BLaER1 treated with 17β-estradiol and CSF1 and Interleukin-3, amounts not matched to agents 10 nM and 100 nM (cell line): ENCODE measurements at regions not wholly inside any gene's neighbourhood (a gene's known extent, or its start where the extent isn't known, plus 50 kb on each side); places are given as distances from the start of the nearest gene placed in this dataset.

Source experiments
- H3K27ac ChIP-seq, 11 experiments: shearing (Covaris generic); formaldehyde crosslinking; 2 replicates each; pipeline ENCODE4 v1.8.1; 2022
- H3K27me3 ChIP-seq, 11 experiments: shearing (Covaris generic); formaldehyde crosslinking; 2 replicates each; pipeline ENCODE4 v1.8.1; 2022
- H3K36me3 ChIP-seq, 11 experiments: shearing (Covaris generic); formaldehyde crosslinking; 2 replicates each; pipeline ENCODE4 v1.8.1; 2022
- H3K4me1 ChIP-seq, 10 experiments: shearing (Covaris generic); formaldehyde crosslinking; 2 replicates each; pipeline ENCODE4 v1.8.1; 2022
- H3K4me2 ChIP-seq, 11 experiments: shearing (Covaris generic); formaldehyde crosslinking; 2 replicates each; pipeline ENCODE4 v1.8.1; 2022
- H3K4me3 ChIP-seq, 10 experiments: shearing (Covaris generic); formaldehyde crosslinking; 2 replicates each; pipeline ENCODE4 v1.8.1; 2022
- H3K9ac ChIP-seq, 11 experiments: shearing (Covaris generic); formaldehyde crosslinking; 2 replicates each; pipeline ENCODE4 v1.8.1; 2022
- H3K9me3 ChIP-seq, 11 experiments: shearing (Covaris generic); formaldehyde crosslinking; replicated peaks in 1 of 11; 2 replicates each; pipeline ENCODE4 v1.8.1; 2022
- H4K20me1 ChIP-seq, 11 experiments: shearing (Covaris generic); formaldehyde crosslinking; 2 replicates each; pipeline ENCODE4 v1.8.1; 2022
- Cebpa-rat ChIP-seq, 11 experiments: shearing (Covaris generic); IDR thresholded peaks; 2 replicates each; pipeline ENCODE4 v1.8.1; 2022

DNA sequence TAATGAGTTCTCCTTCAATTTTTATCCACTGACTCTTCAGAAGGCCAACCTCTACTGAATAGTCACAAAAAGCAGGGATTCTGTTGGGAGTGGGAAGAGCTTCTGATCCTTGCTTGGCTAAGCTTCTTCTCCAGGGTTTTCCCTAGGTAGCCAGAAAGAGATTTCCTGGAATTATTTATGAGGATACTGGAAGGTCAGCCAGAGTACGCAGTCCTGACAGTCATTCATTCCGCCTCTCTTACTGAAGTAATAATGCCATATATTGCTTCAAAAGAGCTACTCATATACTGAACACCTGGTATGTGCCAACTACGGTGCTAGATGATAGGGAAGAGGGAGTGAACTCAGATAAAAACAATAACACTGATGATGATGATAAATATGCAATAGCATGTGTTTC, 116.1 kb downstream of the CCDC34 start:
- no peak overlapping the region for H3K4me3 ChIP-seq
- H3K27me3 ChIP-seq, result no peaks in the 10 kb centered on the region
- no peaks in the 10 kb centered on the region for H3K36me3 ChIP-seq
- no peak overlapping the region for H3K4me2 ChIP-seq
- no peak overlapping the region for H3K9ac ChIP-seq
- H3K27ac ChIP-seq, result no peak overlapping the region
- H4K20me1 ChIP-seq, result no peaks in the 10 kb centered on the region
- no peaks in the 10 kb centered on the region for H3K9me3 ChIP-seq
- no peak for TF ChIP-seq Cebpa-rat (IDR thresholded peaks at IDR 0.05)
- no peaks in the 10 kb centered on the region for H3K4me1 ChIP-seq

DNA sequence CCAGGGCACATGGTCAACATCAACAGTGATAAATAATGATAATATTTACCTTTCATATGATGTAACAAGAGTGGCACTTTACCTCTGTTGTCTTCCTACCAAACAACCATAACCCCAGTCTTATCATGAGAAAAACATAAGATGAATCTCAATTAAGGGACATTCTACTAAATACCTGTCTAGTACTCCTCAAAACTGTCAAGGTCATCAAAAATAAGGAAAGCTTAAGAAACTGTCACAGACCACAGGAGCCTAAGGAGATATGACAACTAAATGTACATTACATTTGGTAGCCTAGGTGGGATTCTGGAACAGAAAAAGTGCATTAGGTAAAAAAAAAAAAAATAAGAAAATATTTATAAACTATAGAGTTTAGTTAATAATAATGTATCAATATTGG, 118.1 kb downstream of the CCDC34 start:
- H3K4me2 ChIP-seq, result no peak overlapping the region
- no peak overlapping the region for H3K4me3 ChIP-seq
- no peak for TF ChIP-seq Cebpa-rat (IDR thresholded peaks at IDR 0.05)
- no peaks in the 10 kb centered on the region for H3K36me3 ChIP-seq
- H4K20me1 ChIP-seq, result no peaks in the 10 kb centered on the region
- H3K4me1 ChIP-seq, result no peaks in the 10 kb centered on the region
- H3K9ac ChIP-seq, result no peak overlapping the region
- no peaks in the 10 kb centered on the region for H3K9me3 ChIP-seq
- H3K27ac ChIP-seq, result no peak overlapping the region
- H3K27me3 ChIP-seq, result no peaks in the 10 kb centered on the region

DNA sequence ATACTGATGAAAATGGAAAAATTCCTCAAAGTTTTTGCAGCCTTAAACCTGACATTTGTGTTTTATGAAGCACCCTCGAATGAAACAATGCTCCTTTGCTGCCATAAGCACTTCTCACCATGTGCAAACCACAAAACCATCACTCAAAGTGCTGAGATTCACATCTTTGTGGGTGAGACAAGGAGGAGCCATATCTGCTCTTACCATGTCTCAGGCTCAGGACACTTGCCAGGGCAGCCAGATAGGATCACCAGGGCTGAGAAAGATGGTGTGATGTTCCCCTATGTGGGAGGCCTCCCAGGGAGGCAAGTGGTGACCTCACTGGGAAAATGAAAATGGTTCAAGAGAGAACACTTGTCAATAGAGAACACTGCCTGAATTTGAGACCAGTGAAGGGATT, 120.4 kb downstream of the CCDC34 start:
- no peaks in the 10 kb centered on the region for H3K36me3 ChIP-seq
- H4K20me1 ChIP-seq, result no peaks in the 10 kb centered on the region
- no peak overlapping the region for H3K9ac ChIP-seq
- H3K4me3 ChIP-seq, result no peak overlapping the region
- H3K27me3 ChIP-seq, result no peaks in the 10 kb centered on the region
- TF ChIP-seq Cebpa-rat (IDR thresholded peaks at IDR 0.05), result no peak
- H3K4me2 ChIP-seq, result no peak overlapping the region
- H3K27ac ChIP-seq, result no peak overlapping the region
- H3K4me1 ChIP-seq, result no peaks in the 10 kb centered on the region
- no peaks in the 10 kb centered on the region for H3K9me3 ChIP-seq

DNA sequence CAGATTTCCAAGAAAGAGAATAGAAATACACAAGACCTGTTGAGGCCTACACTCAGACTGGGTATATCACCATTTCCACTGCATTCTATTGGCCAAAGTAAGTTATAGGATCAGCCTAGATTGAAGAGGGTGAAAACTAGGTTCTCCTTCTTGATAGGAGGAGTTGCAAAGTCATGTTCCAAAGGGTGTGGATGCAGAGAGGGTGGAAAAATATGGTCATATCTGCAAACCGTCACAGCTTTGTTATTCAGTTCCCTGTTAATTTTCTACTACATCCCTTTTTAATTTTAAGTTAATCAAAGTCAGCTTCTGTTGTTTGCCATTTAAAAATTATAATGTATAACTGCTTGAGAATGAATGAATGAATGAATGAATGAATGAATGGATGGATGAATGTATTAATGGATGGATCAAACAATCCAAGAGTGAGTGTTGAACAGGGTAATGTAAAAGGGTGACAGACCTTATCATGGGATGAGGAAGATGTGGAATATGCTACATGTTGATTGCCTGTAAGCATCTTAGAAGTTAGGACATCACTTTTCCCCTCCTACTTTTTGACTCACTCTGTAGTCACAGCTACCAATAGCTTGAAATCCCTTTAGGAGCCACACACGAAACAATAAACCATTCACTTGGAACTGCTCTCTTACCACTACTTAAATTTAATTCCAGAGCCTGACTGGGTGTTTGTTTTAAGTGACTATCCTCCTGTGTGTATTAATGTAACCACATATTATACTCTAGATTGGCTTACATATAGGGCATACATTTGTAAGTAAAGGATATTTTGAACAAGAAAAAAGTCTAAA, 121.5 kb downstream of the CCDC34 start:
- Histone ChIP-seq H3K4me3 (no peak overlapping the region), H3K9me3 (no peaks in the 10 kb centered on the region), H3K36me3 (no peaks in the 10 kb centered on the region), H3K4me2 (no peak overlapping the region), H4K20me1 (no peaks in the 10 kb centered on the region), H3K9ac (no peak overlapping the region), H3K27ac (no peak overlapping the region), H3K4me1 (no peaks in the 10 kb centered on the region), H3K27me3 (no peaks in the 10 kb centered on the region)
- no peak for TF ChIP-seq Cebpa-rat (IDR thresholded peaks at IDR 0.05)

DNA sequence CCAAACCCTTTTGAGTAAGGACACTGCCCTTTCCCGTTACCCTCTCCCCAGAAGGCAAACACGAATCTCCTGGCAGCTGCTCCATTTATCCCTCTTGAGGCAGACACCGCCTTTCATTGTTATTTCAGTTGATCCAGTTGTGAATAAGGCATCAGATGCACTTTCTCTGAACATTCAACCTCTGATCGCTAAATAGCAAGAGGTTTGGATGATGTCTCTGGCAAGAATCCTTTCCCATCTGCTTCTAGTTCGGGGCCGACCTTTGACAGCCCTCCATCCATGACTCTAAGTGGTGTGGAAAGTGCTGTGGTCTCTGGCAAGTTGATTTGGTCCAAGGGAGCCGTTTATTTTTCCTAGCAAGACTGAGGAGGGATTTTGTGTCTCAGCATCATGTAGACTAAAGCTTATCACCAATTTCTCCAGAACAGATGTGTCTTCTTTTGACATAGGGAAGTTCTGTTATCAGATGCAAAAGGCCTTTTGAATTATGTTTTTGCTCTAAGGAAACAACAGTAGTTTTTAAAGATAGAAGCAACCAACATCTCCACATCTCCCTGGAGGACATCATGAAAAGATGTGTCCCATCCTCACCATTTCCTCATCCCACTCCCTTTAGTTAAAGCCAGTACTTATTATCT, 123.6 kb downstream of the CCDC34 start:
- Histone ChIP-seq H3K4me3 (no peak overlapping the region), H3K9me3 (no peaks in the 10 kb centered on the region), H3K4me2 (no peak overlapping the region), H3K27me3 (no peaks in the 10 kb centered on the region), H3K27ac (no peak overlapping the region), H3K36me3 (no peaks in the 10 kb centered on the region), H4K20me1 (no peaks in the 10 kb centered on the region), H3K9ac (no peak overlapping the region), H3K4me1 (peaks cover 0 to 8% (median 2%) of the 10 kb centered on the region in 10 experiments; a peak in 10 of 20 replicates)
- TF ChIP-seq Cebpa-rat (IDR thresholded peaks at IDR 0.05), result no peak

DNA sequence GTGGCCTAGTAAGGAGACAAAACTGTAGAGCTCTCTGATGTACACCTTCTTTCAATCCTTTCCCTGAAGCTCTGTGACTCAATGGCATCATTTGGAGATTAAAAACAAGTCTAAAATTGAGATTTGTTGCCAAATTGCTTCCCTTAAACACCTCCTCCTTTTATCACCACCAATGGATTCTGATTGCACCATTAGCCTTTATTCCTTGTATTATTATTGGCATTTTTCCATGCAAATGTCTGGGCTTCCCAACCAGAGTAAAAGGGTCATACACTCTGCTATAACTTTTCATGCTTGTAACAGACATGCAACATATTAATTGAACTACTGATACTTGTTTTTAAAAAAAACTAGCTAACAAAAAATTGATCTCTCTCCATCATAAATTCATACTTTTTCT, 124.2 kb downstream of the CCDC34 start:
- Histone ChIP-seq H3K27ac (no peak overlapping the region), H4K20me1 (no peaks in the 10 kb centered on the region), H3K36me3 (no peaks in the 10 kb centered on the region), H3K9ac (no peak overlapping the region), H3K4me1 (peaks cover 0 to 14% (median 8%) of the 10 kb centered on the region in 10 experiments; a peak in 11 of 20 replicates), H3K4me2 (no peak overlapping the region), H3K9me3 (no peaks in the 10 kb centered on the region), H3K27me3 (no peaks in the 10 kb centered on the region), H3K4me3 (no peak overlapping the region)
- TF ChIP-seq Cebpa-rat (IDR thresholded peaks at IDR 0.05), result no peak

DNA sequence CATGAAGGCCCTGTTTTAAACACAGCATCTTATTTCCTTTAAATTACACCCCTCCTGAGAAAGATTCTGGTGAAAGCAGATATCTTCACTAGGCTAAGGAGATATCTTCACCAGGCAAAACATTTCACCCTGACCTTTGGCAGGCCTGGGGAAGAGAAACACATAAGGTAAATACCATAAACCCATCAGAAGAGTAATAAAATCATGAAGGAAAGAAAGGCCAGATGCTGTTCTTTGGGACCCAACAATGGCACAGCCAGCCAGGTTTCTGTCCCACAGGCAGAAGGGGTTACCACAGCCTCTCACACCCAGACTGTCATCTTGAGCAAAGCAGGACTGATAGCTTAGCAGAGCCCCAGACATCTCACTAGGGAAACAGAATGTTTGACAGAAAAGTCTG, 125.4 kb downstream of the CCDC34 start:
- H3K4me2 ChIP-seq, result no peak overlapping the region
- no peaks in the 10 kb centered on the region for H4K20me1 ChIP-seq
- H3K4me3 ChIP-seq, result no peak overlapping the region
- no peak overlapping the region for H3K9ac ChIP-seq
- peaks cover 0 to 21% (median 11%) of the 10 kb centered on the region in 10 experiments; a peak in 11 of 20 replicates for H3K4me1 ChIP-seq
- no peaks in the 10 kb centered on the region for H3K9me3 ChIP-seq
- TF ChIP-seq Cebpa-rat (IDR thresholded peaks at IDR 0.05), result no peak
- H3K27ac ChIP-seq, result no peak overlapping the region
- H3K27me3 ChIP-seq, result no peaks in the 10 kb centered on the region
- no peaks in the 10 kb centered on the region for H3K36me3 ChIP-seq

DNA sequence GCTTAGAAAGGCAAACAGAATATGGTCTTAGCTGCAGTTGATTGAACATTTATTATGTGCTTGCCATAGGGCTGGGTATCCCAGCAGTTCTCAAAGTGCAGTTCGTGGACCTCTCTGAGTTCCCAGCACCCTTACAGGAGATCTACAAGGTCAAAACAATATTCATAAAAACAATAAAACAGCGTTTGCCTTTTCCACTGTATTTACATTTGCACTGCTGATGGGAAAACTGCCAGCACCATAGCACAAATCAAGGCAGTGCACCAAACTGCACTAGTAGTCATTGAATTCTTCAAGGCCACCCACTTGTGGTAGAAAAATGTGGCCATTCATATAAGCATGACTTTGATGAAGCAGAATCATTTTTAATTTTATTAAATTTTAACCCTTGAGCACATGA, 128.1 kb downstream of the CCDC34 start:
- Histone ChIP-seq H3K9me3 (no peaks in the 10 kb centered on the region), H4K20me1 (no peaks in the 10 kb centered on the region), H3K36me3 (no peaks in the 10 kb centered on the region), H3K9ac (no peak overlapping the region), H3K27ac (no peak overlapping the region), H3K4me1 (peaks cover 0 to 21% (median 11%) of the 10 kb centered on the region in 10 experiments; a peak in 11 of 20 replicates), H3K4me3 (no peak overlapping the region), H3K27me3 (no peaks in the 10 kb centered on the region), H3K4me2 (peak overlapping the region in 1 of 11 experiments; percentile 29; a peak in 2 of 22 replicates)
- no peak for TF ChIP-seq Cebpa-rat (IDR thresholded peaks at IDR 0.05)

DNA sequence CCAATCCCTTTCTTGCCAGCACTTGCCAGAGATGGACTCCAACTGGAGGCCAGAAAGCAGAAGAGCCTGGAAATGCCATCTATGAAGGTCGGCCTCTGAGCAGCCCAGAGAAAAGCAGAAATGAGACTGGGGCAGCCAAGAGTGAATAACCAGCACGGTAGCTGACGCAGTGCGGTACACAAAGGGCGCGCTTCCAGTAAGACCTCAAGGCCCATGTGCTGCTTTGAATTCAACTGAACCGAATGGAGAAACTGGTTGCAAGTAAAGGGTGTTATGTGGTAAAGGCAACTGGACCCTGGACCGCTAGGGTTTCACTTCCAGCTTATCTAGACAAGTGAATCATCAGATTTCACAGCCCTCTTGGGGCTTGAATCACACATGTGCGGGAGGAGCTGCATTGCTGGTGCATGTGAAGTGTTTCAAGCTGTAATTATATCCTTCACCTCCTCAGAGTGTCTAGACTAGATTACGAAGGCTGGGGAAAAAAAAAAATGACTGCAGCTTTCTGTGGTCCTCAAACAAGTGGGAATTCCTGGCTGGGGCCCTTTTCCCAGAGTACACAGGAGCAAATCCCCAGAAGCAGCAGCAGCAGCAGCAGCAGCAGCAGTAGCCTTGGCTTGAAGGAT, 128.9 kb downstream of the CCDC34 start:
- Histone ChIP-seq H4K20me1 (no peaks in the 10 kb centered on the region), H3K36me3 (no peaks in the 10 kb centered on the region), H3K4me1 (peaks cover 0 to 21% (median 11%) of the 10 kb centered on the region in 10 experiments; a peak in 11 of 20 replicates), H3K9ac (no peak overlapping the region), H3K27me3 (no peaks in the 10 kb centered on the region), H3K4me3 (no peak overlapping the region), H3K4me2 (peak overlapping the region in 6 of 11 experiments; percentile 6 to 58 (median 48); a peak in 8 of 22 replicates), H3K9me3 (no peaks in the 10 kb centered on the region), H3K27ac (peak overlapping the region in 4 of 11 experiments; percentile 11 to 63 (median 30); a peak in 6 of 22 replicates)
- no peak for TF ChIP-seq Cebpa-rat (IDR thresholded peaks at IDR 0.05)
